H1 (cell line): ENCODE measurements at regions not wholly inside any gene's neighbourhood (a gene's known extent, or its start where the extent isn't known, plus 50 kb on each side); places are given as distances from the start of the nearest gene placed in this dataset.

ENCODE experiments used
- FOSL1 ChIP-seq: IDR thresholded peaks from 2 replicates; pipeline ENCODE4 v1.6.1; 2011; ENCODE audit warnings: mild to moderate bottlenecking, low read depth, low read length, moderate library complexity; ENCODE audit not compliant: insufficient read depth
- KDM1A ChIP-seq: fragments of 200-600, 300-600 bp; sonication (generic); IDR thresholded peaks from 2 replicates; pipeline ENCODE4 v1.7.1; 2016; ENCODE audit warnings: mild to moderate bottlenecking, low read length, borderline replicate concordance
- PHF8 ChIP-seq: fragments of 200-600 bp; sonication (generic); conservative IDR thresholded peaks from 2 replicates; pipeline ENCODE4 v1.7.1; 2012; ENCODE audit warnings: low read depth, mild to moderate bottlenecking, inconsistent platforms, low read length, moderate library complexity

DNA sequence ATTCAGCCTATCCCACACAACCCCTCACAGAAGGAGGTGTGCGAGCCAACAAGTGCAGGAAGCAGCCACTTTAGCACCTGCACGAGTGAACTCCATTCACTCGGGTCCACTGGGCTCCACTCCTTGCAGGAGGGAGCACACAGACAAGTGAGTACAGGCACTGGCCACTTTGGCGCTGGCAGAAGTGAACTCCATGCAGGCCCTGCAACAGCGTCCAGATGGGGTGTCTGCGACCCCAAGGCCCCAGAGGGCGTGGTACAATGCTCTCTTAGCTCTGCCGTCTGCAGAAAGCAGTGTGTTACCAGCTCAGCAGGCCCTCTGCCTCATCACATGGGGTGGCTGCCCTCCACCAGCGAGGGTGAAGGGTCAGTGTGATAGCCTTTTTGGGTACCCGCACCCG, 388.0 kb upstream of the CNTN4 start (continued):
- no peak for TF ChIP-seq PHF8
- no peak for TF ChIP-seq KDM1A
- no peak for TF ChIP-seq FOSL1
